ENCODE measurements at regions not wholly inside any gene's neighbourhood (a gene's known extent, or its start where the extent isn't known, plus 50 kb on each side); places are given as distances from the start of the nearest gene placed in this dataset.
"Not testable (repeated sequence)": the region's sequence is repeated elsewhere in the genome, so short reads cannot be mapped to it uniquely, and the experiment has no call there.

DNA sequence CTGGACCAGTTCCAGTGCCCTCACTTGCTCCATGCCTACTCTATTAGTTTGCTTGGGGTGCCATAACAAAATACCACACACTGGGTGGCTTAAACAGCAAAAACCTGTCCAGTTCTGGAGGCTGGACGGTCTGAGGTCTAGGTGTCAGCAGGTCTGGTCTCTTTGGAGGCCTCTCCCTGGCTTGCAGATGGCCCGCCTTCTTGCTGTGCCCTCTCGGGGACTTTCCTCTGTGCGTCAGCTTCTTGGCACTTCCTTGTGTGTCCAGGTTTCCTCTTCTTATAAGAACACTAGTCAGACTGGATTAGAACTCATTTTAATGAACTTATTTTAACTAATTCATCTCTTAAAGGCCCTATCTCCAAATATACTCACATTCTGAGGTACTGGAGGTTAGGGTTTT lies 97.2 kb downstream of the CARTPT start:
- Mint-ChIP-seq H3K36me3 (peaks cover 0 to 5% (median 0%) of the 10 kb centered on the region in 5 donors), H3K27ac (no peak overlapping the region), H3K4me1 (no peaks in the 10 kb centered on the region), H3K4me3 (no peak overlapping the region), H3K9me3 (peaks cover 0 to 8% (median 7%) of the 10 kb centered on the region in 11 donors), H3K27me3 (peaks cover 0 to 22% (median 11%) of the 10 kb centered on the region in 5 donors)
- CTCF ChIA-PET: no interaction called here
- DNase-seq: no peak
- Histone ChIP-seq H3K4me3 (ENCODE audit: low read length) (no peak overlapping the region), H3K27me3 (ENCODE audit: control insufficient read depth in 2 of 2, insufficient read depth in 2 of 2, low read length in 2 of 2) (no peaks in the 10 kb centered on the region), H3K9me3 (ENCODE audit: control insufficient read depth in 2 of 3, low read length in 3 of 3) (no peaks in the 10 kb centered on the region), H3K36me3 (ENCODE audit: control insufficient read depth in 2 of 3, insufficient read depth in 3 of 3, low read length in 3 of 3) (no peaks in the 10 kb centered on the region), H3K4me1 (ENCODE audit: control insufficient read depth in 2 of 2, insufficient read depth in 2 of 2, low read length in 2 of 2) (no peaks in the 10 kb centered on the region), H3K27ac (ENCODE audit: low read depth, low read length) (no peak overlapping the region)
- no peak for ATAC-seq
- intact Hi-C loops (cut with micrococcal nuclease): no loop called here
- POLR2A ChIA-PET: no interaction called here

DNA sequence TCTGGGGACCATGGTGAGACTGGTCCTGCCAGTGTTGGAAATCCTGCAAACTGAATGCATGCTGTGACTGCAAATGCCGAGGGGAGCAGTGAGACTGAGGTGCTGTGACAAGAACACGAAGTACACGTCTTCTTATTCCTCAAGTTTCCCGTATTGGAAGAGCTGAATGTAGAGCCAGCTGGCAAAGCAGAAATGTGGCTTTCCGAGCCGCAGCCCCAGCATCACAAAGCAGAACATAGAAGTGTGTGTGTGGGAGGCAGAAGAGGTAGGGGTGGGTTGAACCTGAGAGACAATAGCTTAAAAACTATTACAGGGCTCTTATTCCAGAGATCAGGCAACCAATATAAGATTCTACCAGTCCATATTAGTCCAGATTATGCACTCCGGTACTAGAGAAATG lies 98.8 kb downstream of the CARTPT start:
- CTCF ChIA-PET: no interaction called here
- intact Hi-C loops (cut with micrococcal nuclease): no loop called here
- H3K27me3 Mint-ChIP-seq: peaks cover 0 to 18% (median 9%) of the 10 kb centered on the region in 5 donors

DNA sequence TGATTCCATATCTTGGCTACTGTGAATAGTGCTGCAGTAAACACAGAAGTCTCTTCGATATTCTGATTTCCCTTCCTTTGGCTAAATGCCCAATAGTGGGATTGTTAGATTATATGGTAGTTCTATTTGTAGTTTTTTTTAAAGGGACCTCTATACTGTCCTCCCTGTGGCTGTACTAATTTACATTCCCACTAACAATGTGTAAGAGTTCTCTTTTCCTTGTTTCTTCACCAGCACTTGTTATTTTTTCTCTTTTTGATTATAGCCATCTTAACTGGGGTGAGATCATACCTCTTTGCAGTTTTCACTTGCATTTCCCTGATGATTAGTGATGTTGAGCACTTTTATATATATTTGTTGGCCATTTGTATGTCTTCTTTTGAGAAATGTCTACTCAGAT lies 102.0 kb downstream of the CARTPT start:
- peaks cover 0 to 8% (median 0%) of the 10 kb centered on the region in 5 donors for H3K36me3 Mint-ChIP-seq
- intact Hi-C loops (cut with micrococcal nuclease): no loop called here
- peaks cover 0 to 5% (median 0%) of the 10 kb centered on the region in 3 experiments for H3K9me3 ChIP-seq (ENCODE audit: control insufficient read depth in 2 of 3, low read length in 3 of 3)
- H3K27ac Mint-ChIP-seq: no peak overlapping the region
- CTCF ChIA-PET: no interaction called here
- H3K36me3 ChIP-seq (ENCODE audit: control insufficient read depth in 2 of 3, insufficient read depth in 3 of 3, low read length in 3 of 3): no peaks in the 10 kb centered on the region
- no peak overlapping the region for H3K4me3 ChIP-seq (ENCODE audit: low read length)
- no peaks in the 10 kb centered on the region for H3K4me1 Mint-ChIP-seq
- no peak for DNase-seq
- H3K4me3 Mint-ChIP-seq: no peak overlapping the region
- H3K4me1 ChIP-seq (ENCODE audit: control insufficient read depth in 2 of 2, insufficient read depth in 2 of 2, low read length in 2 of 2): no peaks in the 10 kb centered on the region
- peaks cover 0 to 23% (median 5%) of the 10 kb centered on the region in 5 donors for H3K27me3 Mint-ChIP-seq
- H3K27ac ChIP-seq (ENCODE audit: low read depth, low read length): no peak overlapping the region
- H3K9me3 Mint-ChIP-seq: peaks cover 0 to 49% (median 26%) of the 10 kb centered on the region in 11 donors
- no peak for ATAC-seq
- H3K27me3 ChIP-seq (ENCODE audit: control insufficient read depth in 2 of 2, insufficient read depth in 2 of 2, low read length in 2 of 2): no peaks in the 10 kb centered on the region
- POLR2A ChIA-PET: no interaction called here

More for the DNA sequence above, 98.8 kb downstream of the CARTPT start:
- no peaks in the 10 kb centered on the region for H3K4me1 ChIP-seq (ENCODE audit: control insufficient read depth in 2 of 2, insufficient read depth in 2 of 2, low read length in 2 of 2)
- no peaks in the 10 kb centered on the region for H3K27me3 ChIP-seq (ENCODE audit: control insufficient read depth in 2 of 2, insufficient read depth in 2 of 2, low read length in 2 of 2)
- POLR2A ChIA-PET: no interaction called here
- DNase-seq (no peak), ATAC-seq (no peak)
- Mint-ChIP-seq H3K4me1 (no peaks in the 10 kb centered on the region), H3K9me3 (peaks cover 0 to 23% (median 15%) of the 10 kb centered on the region in 11 donors), H3K36me3 (peaks cover 0 to 5% (median 0%) of the 10 kb centered on the region in 5 donors), H3K4me3 (no peak overlapping the region), H3K27ac (no peak overlapping the region)
- H3K36me3 ChIP-seq (ENCODE audit: control insufficient read depth in 2 of 3, insufficient read depth in 3 of 3, low read length in 3 of 3): no peaks in the 10 kb centered on the region
- H3K9me3 ChIP-seq (ENCODE audit: control insufficient read depth in 2 of 3, low read length in 3 of 3): no peaks in the 10 kb centered on the region
- no peak overlapping the region for H3K4me3 ChIP-seq (ENCODE audit: low read length)
- H3K27ac ChIP-seq (ENCODE audit: low read depth, low read length): no peak overlapping the region

DNA sequence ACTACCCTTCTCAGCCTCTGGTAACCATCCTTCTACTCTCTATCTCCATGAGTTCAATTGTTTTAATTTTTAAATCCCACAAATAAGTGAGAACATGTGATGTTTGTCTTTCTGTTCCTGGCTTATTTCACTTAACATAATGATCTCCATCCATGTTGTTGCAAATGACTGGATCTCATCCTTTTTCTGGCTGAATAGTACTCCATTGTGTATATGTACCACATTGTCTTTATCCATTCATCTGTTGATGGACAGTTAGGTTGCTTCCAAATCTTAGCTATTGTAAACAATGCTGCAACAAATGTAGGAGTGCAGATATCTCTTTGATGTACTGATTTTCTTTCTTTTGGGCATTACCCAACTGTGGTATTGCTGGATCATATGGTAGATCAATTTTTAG lies 103.0 kb downstream of the CARTPT start:
- H3K27ac ChIP-seq (ENCODE audit: low read depth, low read length); DNase-seq; POLR2A ChIA-PET; H3K4me1 ChIP-seq (ENCODE audit: control insufficient read depth in 2 of 2, insufficient read depth in 2 of 2, low read length in 2 of 2); H3K4me1 Mint-ChIP-seq; H3K36me3 ChIP-seq (ENCODE audit: control insufficient read depth in 2 of 3, insufficient read depth in 3 of 3, low read length in 3 of 3); H3K27ac Mint-ChIP-seq; CTCF ChIA-PET; H3K27me3 ChIP-seq (ENCODE audit: control insufficient read depth in 2 of 2, insufficient read depth in 2 of 2, low read length in 2 of 2); intact Hi-C loops (cut with micrococcal nuclease); ATAC-seq; H3K4me3 ChIP-seq (ENCODE audit: low read length); H3K4me3 Mint-ChIP-seq: not testable (repeated sequence)
- Mint-ChIP-seq H3K9me3 (peaks cover 10 to 59% (median 37%) of the 10 kb centered on the region in 11 donors), H3K36me3 (peaks cover 0 to 16% (median 0%) of the 10 kb centered on the region in 5 donors), H3K27me3 (peaks cover 0 to 30% (median 12%) of the 10 kb centered on the region in 5 donors)
- peaks cover 0 to 13% (median 0%) of the 10 kb centered on the region in 3 experiments for H3K9me3 ChIP-seq (ENCODE audit: control insufficient read depth in 2 of 3, low read length in 3 of 3)

GRCh38 chr5:71825992-71826391 lies 106.9 kb downstream of the CARTPT start:
- Histone ChIP-seq H3K4me1 (ENCODE audit: control insufficient read depth in 2 of 2, insufficient read depth in 2 of 2, low read length in 2 of 2) (no peaks in the 10 kb centered on the region), H3K27me3 (ENCODE audit: control insufficient read depth in 2 of 2, insufficient read depth in 2 of 2, low read length in 2 of 2) (no peaks in the 10 kb centered on the region), H3K9me3 (ENCODE audit: control insufficient read depth in 2 of 3, low read length in 3 of 3) (peaks cover 0 to 19% (median 3%) of the 10 kb centered on the region in 3 experiments), H3K4me3 (ENCODE audit: low read length) (no peak overlapping the region), H3K27ac (ENCODE audit: low read depth, low read length) (no peak overlapping the region), H3K36me3 (ENCODE audit: control insufficient read depth in 2 of 3, insufficient read depth in 3 of 3, low read length in 3 of 3) (no peaks in the 10 kb centered on the region)
- no peak overlapping the region for H3K27ac Mint-ChIP-seq
- H3K36me3 Mint-ChIP-seq: peaks cover 0 to 15% (median 0%) of the 10 kb centered on the region in 5 donors
- no peak overlapping the region for H3K4me3 Mint-ChIP-seq
- peaks cover 17 to 71% (median 39%) of the 10 kb centered on the region in 11 donors for H3K9me3 Mint-ChIP-seq
- intact Hi-C loops (cut with micrococcal nuclease): no loop called here
- DNase-seq: no peak
- CTCF ChIA-PET: no interaction called here
- peaks cover 0 to 3% (median 0%) of the 10 kb centered on the region in 7 donors for H3K4me1 Mint-ChIP-seq
- POLR2A ChIA-PET: no interaction called here
- peaks cover 0 to 27% (median 7%) of the 10 kb centered on the region in 5 donors for H3K27me3 Mint-ChIP-seq
- ATAC-seq: no peak

- H3K27ac ChIP-seq (ENCODE audit: low read depth, low read length): no peak overlapping the region
Observed at GRCh38 chr5:71828291-71829040, 109.4 kb downstream of the CARTPT start.

GRCh38 chr5:71829206-71829605 lies 110.1 kb downstream of the CARTPT start:
- no peaks in the 10 kb centered on the region for H3K27me3 ChIP-seq (ENCODE audit: control insufficient read depth in 2 of 2, insufficient read depth in 2 of 2, low read length in 2 of 2)
- ATAC-seq: no peak
- no peak for DNase-seq
- Mint-ChIP-seq H3K27me3 (peaks cover 0 to 23% (median 8%) of the 10 kb centered on the region in 5 donors), H3K9me3 (peaks cover 10 to 44% (median 25%) of the 10 kb centered on the region in 11 donors), H3K4me1 (peaks cover 0 to 4% (median 0%) of the 10 kb centered on the region in 7 donors), H3K36me3 (peaks cover 0 to 12% (median 0%) of the 10 kb centered on the region in 5 donors), H3K27ac (no peak overlapping the region), H3K4me3 (no peak overlapping the region)
- H3K4me3 ChIP-seq (ENCODE audit: low read length): no peak overlapping the region
- H3K36me3 ChIP-seq (ENCODE audit: control insufficient read depth in 2 of 3, insufficient read depth in 3 of 3, low read length in 3 of 3): no peaks in the 10 kb centered on the region
- H3K27ac ChIP-seq (ENCODE audit: low read depth, low read length): no peak overlapping the region
- peaks cover 0 to 19% (median 3%) of the 10 kb centered on the region in 3 experiments for H3K9me3 ChIP-seq (ENCODE audit: control insufficient read depth in 2 of 3, low read length in 3 of 3)
- no peaks in the 10 kb centered on the region for H3K4me1 ChIP-seq (ENCODE audit: control insufficient read depth in 2 of 2, insufficient read depth in 2 of 2, low read length in 2 of 2)
- POLR2A ChIA-PET: no interaction called here
- CTCF ChIA-PET: no interaction called here
- intact Hi-C loops (cut with micrococcal nuclease): no loop called here

More at GRCh38 chr5:71828291-71829040, 109.4 kb downstream of the CARTPT start:
- DNase-seq: no peak
- Mint-ChIP-seq H3K4me3 (no peak overlapping the region), H3K27ac (no peak overlapping the region), H3K36me3 (peaks cover 0 to 12% (median 0%) of the 10 kb centered on the region in 5 donors), H3K9me3 (peaks cover 10 to 47% (median 31%) of the 10 kb centered on the region in 11 donors), H3K4me1 (peaks cover 0 to 4% (median 0%) of the 10 kb centered on the region in 7 donors), H3K27me3 (peaks cover 0 to 23% (median 8%) of the 10 kb centered on the region in 5 donors)
- Histone ChIP-seq H3K27me3 (ENCODE audit: control insufficient read depth in 2 of 2, insufficient read depth in 2 of 2, low read length in 2 of 2) (no peaks in the 10 kb centered on the region), H3K4me1 (ENCODE audit: control insufficient read depth in 2 of 2, insufficient read depth in 2 of 2, low read length in 2 of 2) (no peaks in the 10 kb centered on the region), H3K9me3 (ENCODE audit: control insufficient read depth in 2 of 3, low read length in 3 of 3) (peaks cover 0 to 19% (median 3%) of the 10 kb centered on the region in 3 experiments), H3K36me3 (ENCODE audit: control insufficient read depth in 2 of 3, insufficient read depth in 3 of 3, low read length in 3 of 3) (no peaks in the 10 kb centered on the region), H3K4me3 (ENCODE audit: low read length) (no peak overlapping the region)
- intact Hi-C loops (cut with micrococcal nuclease): no loop called here
- ChIA-PET POLR2A (no interaction called here), CTCF (no interaction called here)
- ATAC-seq: no peak

Data from naive thymus-derived CD4-positive, alpha-beta T cell (primary cell).